Aorta (tissue), 5 donors: ENCODE measurements at regions not wholly inside any gene's neighbourhood (a gene's known extent, or its start where the extent isn't known, plus 50 kb on each side); places are given as distances from the start of the nearest gene placed in this dataset.

Source experiments
- ATAC-seq: fragments of 200-7000 bp; cut with Tn5 transposase; one replicate; pipeline ENCODE4 v1.9.1; 2022; ENCODE audit warnings: moderate library complexity; ENCODE audit not compliant: low FRiP score
- DNase-seq, 2 donors: peaks; one replicate each; pipeline ENCODE4 v3.0.0-alpha.2; 2020
- H3K27ac ChIP-seq, 2 donors: one replicate each; pipeline ENCODE4 v1.5.1; 2013; ENCODE audit warnings: low read length in 2 of 2, mild to moderate bottlenecking in 2 of 2, moderate library complexity in 2 of 2, control low read depth in 1 of 2, inconsistent platforms in 1 of 2, low read depth in 1 of 2
- H3K27me3 ChIP-seq, 2 donors: one replicate each; pipeline ENCODE4 v1.6.1; 2013; ENCODE audit warnings: control low read depth in 1 of 2, low read length in 1 of 2, mild to moderate bottlenecking in 1 of 2, moderate library complexity in 1 of 2; ENCODE audit not compliant: insufficient read depth in 2 of 2, control insufficient read depth in 1 of 2
- H3K36me3 ChIP-seq, 2 donors: one replicate each; pipeline ENCODE4 v1.6.1; 2013; ENCODE audit warnings: control low read depth in 1 of 2, low read length in 1 of 2, mild to moderate bottlenecking in 1 of 2; ENCODE audit not compliant: insufficient read depth in 2 of 2, control insufficient read depth in 1 of 2
- H3K4me1 ChIP-seq, 2 donors: one replicate each; pipeline ENCODE4 v1.6.1; 2013; ENCODE audit warnings: low read length in 2 of 2, control low read depth in 1 of 2, mild to moderate bottlenecking in 1 of 2, moderate library complexity in 1 of 2; ENCODE audit not compliant: insufficient read depth in 2 of 2, control insufficient read depth in 1 of 2
- H3K4me3 ChIP-seq, 2 donors: one replicate each; pipeline ENCODE4 v1.5.1; 2013; ENCODE audit warnings: low read length in 2 of 2, control low read depth in 1 of 2, mild to moderate bottlenecking in 1 of 2
- H3K9me3 ChIP-seq: one replicate; pipeline ENCODE4 v1.6.1; 2013; ENCODE audit warnings: mild to moderate bottlenecking, low read length; ENCODE audit not compliant: control insufficient read depth
- WGBS, 2 donors: extraction: QIAGEN DNeasy Blood & Tissue Kit; methylation state at CpG; one replicate each; pipeline ENCODE4 v1.1.7; 2013; 5-methylcytosine and 5-hydroxymethylcytosine counted together
- intact Hi-C, 2 donors: fragments of 100-400 bp; cut with DNase I; formaldehyde crosslinking; loops; one replicate each; pipeline versions ENCODE4 v1.14.2 to v1.15.0; 2022
- donor health status: healthy with polysubstance abuse.
- donor health status: Bipolar disorder and iron deficiency.
- donor health status: DM: no; HTN: no; CAD: no.
- donor health status: DM: no; HTN: no; CAD: no.
- donor health status: DM: yes; HTN: yes; CAD: no.

DNA sequence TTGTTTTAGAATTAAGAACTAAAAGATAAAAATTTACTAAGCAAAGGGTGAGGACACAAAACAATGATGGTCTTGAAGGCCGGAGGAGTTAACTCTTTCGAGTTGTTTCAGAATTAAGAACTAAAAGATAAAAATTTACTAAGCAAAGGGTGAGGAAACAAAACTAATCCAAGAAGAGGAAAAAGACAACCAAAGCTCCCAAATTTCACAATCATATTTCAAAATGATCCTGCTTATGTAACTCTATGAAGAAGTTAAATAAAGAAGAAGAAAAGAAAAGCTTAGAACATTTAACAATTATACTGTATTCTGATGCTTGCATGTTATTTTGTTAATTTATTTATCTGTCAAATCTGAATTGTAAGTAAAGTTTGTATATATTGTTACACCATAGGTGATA lies 154.8 kb upstream of the SLIT2 start:
- Histone ChIP-seq H3K9me3 (no peaks in the 10 kb centered on the region), H3K27ac (no peak overlapping the region), H3K36me3 (no peaks in the 10 kb centered on the region), H3K4me1 (no peaks in the 10 kb centered on the region), H3K4me3 (no peak overlapping the region), H3K27me3 (no peaks in the 10 kb centered on the region)
- intact Hi-C loops, result no loop called here
- WGBS, 2 donors, result 81 to 91% methylated on average over 2 of the region's 2 CpGs
- ATAC-seq (no peak), DNase-seq (no peak)

DNA sequence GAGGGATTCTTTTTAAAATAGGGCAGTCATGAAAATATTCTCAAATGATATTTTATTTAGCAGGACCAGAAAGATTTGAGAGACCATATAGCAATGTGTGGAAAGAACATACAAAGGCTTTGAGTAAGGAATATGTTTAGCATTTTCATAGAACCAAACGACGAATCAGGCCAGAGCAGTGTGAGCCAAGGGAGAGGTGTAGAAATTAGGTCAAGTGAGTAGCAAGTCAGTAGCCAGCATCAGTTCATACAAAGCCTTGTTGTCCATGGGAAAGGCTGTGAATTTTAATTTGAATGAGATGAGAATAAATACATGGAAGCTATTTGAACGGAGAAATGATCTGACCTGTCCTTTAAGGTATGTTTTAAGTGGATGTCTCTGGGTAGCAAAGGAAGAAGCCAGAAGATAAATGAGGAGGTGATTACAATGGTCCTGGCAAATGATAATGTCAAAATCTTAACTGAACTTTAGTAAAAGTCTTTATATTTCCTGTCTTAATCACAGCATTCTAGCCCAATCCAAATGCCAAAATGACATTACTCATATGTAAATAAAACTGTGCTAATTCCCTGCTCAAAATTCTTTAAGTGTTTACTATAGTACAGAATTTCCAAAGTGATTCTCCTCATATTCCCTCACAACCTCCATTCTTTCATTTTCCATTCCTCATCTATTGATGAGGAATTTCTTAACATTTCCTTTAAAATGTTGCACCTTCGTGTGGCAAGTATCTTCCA lies 155.7 kb upstream of the SLIT2 start:
- no peak for ATAC-seq

DNA sequence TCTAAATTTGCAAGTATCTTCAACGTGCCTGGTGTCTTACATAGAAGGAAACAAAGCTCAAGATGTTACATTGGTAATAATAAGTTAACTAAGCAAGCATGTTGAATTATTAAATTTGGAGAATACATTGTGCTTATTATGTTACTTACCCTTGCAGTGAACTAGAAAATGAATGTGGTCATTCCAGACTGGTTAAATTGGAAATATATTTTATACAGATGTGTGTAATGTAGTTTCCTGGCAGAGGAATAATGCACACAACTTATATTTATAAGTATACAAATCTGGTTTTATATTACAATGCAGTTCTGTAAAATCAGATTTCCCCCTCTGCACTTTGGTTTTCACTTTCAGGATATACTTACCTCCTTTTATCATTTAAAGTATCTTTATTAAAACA lies 159.9 kb upstream of the SLIT2 start:
- Histone ChIP-seq H3K4me3 (no peak overlapping the region), H3K27ac (no peak overlapping the region), H3K36me3 (no peaks in the 10 kb centered on the region), H3K27me3 (no peaks in the 10 kb centered on the region), H3K4me1 (no peaks in the 10 kb centered on the region), H3K9me3 (no peaks in the 10 kb centered on the region)
- intact Hi-C loops, result no loop called here
- DNase-seq, result no peak
- no peak for ATAC-seq
- 46 to 65% methylated on average over 1 of the region's 1 CpG for WGBS, 2 donors

More for the DNA sequence above, 155.7 kb upstream of the SLIT2 start:
- H3K27ac ChIP-seq, result no peak overlapping the region
- WGBS, 2 donors, result 85 to 88% methylated on average over 4 of the region's 4 CpGs
- no peaks in the 10 kb centered on the region for H3K36me3 ChIP-seq
- H3K27me3 ChIP-seq, result no peaks in the 10 kb centered on the region
- H3K9me3 ChIP-seq, result no peaks in the 10 kb centered on the region
- intact Hi-C loops, result no loop called here
- H3K4me1 ChIP-seq, result no peaks in the 10 kb centered on the region
- no peak for DNase-seq
- no peak overlapping the region for H3K4me3 ChIP-seq

DNA sequence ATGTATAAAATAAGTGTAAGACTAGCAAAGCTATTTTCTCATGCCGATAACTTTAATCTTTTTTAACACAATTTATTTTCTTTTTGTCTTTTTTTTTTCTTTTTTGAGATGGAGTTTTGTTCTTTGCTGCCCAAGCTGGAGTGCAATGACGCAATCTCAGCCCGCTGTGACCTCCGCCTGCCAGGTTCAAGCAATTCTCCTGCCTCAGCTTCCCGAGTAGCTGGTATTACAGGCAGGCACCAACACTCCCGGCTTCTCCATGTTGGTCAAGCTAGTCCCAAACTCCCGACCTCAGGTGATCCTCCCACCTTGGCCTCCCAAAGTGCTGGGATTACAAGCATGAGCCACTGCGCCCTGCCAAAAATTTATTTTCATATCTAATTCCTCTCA lies 164.2 kb upstream of the SLIT2 start:
- Histone ChIP-seq H3K36me3 (no peaks in the 10 kb centered on the region), H3K4me3 (no peak overlapping the region), H3K4me1 (no peaks in the 10 kb centered on the region), H3K27ac (no peak overlapping the region), H3K9me3 (no peaks in the 10 kb centered on the region), H3K27me3 (no peaks in the 10 kb centered on the region)
- no peak for DNase-seq
- no peak for ATAC-seq
- intact Hi-C loops, result no loop called here
- 88 to 93% methylated on average over 8 of the region's 8 CpGs for WGBS, 2 donors

DNA sequence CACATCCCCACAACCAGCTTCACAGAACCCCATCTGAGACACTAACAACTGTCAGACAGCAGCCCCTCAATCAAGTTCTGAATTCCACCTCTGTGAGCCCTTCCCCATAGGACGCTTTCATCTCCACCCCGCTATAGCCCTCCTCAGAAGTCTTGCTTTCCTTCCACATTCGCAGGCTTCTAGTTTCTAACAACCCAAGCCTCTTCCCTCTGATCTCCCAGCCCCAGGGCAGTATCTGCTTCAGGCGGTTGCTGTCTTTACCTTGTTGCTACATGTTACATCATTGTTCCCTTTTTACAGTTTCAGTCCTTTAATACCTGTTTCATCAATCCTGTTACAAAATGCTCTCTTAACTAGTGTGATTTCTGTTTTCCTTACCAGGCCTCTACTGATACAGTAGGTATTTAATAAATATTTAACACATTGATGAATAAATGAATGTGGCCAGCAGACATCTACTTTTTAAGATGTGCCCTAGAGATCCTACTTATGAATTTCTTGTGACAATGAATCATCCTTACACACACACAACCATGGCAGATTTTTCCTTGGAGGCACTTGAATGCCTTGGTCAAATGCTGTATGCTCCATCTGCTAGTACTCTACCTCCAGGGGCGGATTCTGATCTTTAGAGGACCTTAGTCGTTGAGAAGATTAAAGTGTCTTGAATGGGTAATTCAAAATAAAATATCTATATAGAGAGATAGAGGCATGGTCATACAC lies 164.7 kb upstream of the SLIT2 start:
- no peak for ATAC-seq
- intact Hi-C loops, result no loop called here
- DNase-seq, result no peak
- no peaks in the 10 kb centered on the region for H3K36me3 ChIP-seq
- 90% methylated on average over 6 of the region's 6 CpGs for WGBS, 2 donors
- H3K4me1 ChIP-seq, result no peaks in the 10 kb centered on the region
- H3K27ac ChIP-seq, result no peak overlapping the region
- no peak overlapping the region for H3K4me3 ChIP-seq
- no peaks in the 10 kb centered on the region for H3K9me3 ChIP-seq
- no peaks in the 10 kb centered on the region for H3K27me3 ChIP-seq

DNA sequence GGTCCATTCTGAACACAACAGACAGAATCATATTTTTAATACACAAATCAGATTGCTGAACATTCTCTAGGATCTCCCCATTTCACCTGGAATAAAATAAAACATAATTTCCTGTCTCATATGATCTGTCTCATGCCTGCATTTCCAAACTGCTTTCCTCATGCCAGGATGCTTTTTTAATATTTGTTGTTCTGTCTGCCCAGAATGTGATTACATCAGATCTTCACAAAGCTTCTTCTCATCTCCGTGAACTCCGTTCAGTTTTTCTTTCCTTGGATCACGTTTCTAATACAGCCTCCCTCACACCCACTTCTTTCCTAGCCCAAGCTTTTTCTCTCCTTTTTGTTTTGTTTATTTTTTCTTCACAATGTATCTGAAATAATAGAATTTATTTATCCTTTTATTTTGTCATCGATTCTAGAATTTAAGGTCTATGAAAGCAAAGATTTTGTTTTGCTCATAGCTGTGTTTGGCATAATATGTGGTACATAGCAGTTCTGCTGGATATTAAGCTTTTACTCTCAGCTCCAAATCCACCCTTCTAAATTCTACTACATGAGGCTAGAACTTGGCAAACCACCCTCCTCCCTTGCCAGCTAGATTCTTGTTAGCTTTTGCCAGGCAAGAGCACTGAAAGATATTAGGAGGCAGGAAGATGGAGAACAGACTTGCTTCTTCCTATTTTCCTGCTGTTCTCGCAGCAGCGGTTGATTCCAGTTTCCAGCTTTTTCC lies 165.5 kb upstream of the SLIT2 start:
- Histone ChIP-seq H3K9me3 (no peaks in the 10 kb centered on the region), H3K4me1 (no peaks in the 10 kb centered on the region), H3K27me3 (no peaks in the 10 kb centered on the region), H3K4me3 (no peak overlapping the region), H3K27ac (no peak overlapping the region), H3K36me3 (no peaks in the 10 kb centered on the region)
- 5 to 8% methylated on average over 6 of the region's 6 CpGs for WGBS, 2 donors
- no peak for DNase-seq
- intact Hi-C loops, result no loop called here
- no peak for ATAC-seq

DNA sequence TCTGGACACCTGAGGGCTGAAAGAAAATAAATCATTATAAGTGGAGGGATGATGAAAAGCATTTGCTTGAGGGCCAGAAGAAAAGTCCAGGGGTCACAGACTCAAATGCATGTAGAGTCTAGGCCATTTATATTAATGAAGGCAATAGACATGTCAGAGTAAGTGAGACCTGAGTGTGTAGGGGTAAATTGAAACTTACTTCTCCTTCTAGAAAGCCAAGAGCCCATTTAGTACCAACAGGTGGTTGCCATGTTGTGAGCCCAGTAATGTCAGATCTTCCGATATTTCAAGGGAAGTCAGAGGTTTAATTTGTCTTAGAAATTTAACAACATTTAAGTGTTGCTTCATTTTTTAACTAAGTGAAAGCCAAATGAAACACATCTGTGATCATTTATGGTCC lies 166.1 kb upstream of the SLIT2 start:
- Histone ChIP-seq H3K27ac (no peak overlapping the region), H3K27me3 (no peaks in the 10 kb centered on the region), H3K36me3 (no peaks in the 10 kb centered on the region), H3K4me1 (no peaks in the 10 kb centered on the region), H3K4me3 (no peak overlapping the region), H3K9me3 (no peaks in the 10 kb centered on the region)
- ATAC-seq, result no peak
- WGBS, 2 donors, result 85 to 87% methylated on average over 1 of the region's 1 CpG
- no peak for DNase-seq
- intact Hi-C loops, result no loop called here

DNA sequence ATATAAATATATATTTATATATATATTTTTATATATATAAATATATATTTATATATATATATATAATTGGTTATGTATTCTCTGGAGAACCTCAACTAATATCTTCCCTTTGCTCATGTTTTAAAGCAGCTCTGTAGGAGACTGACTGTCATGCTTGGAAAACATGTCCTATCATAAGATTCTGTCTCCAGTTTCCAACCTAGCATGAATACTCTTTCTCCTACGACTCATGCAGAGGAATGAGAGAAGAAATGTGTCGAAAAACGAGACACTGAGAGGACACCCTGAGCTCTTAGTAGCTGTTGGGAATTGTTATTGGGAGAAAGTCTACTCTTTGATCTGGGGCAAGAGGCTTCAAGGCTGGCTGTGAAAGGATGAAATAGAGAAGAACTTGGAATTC lies 166.5 kb upstream of the SLIT2 start:
- WGBS, 2 donors, result 94 to 96% methylated on average over 3 of the region's 3 CpGs
- ATAC-seq, result no peak
- no peaks in the 10 kb centered on the region for H3K36me3 ChIP-seq
- H3K4me3 ChIP-seq, result no peak overlapping the region
- intact Hi-C loops, result no loop called here
- no peaks in the 10 kb centered on the region for H3K9me3 ChIP-seq
- DNase-seq, result no peak
- no peaks in the 10 kb centered on the region for H3K4me1 ChIP-seq
- H3K27ac ChIP-seq, result no peak overlapping the region
- no peaks in the 10 kb centered on the region for H3K27me3 ChIP-seq

DNA sequence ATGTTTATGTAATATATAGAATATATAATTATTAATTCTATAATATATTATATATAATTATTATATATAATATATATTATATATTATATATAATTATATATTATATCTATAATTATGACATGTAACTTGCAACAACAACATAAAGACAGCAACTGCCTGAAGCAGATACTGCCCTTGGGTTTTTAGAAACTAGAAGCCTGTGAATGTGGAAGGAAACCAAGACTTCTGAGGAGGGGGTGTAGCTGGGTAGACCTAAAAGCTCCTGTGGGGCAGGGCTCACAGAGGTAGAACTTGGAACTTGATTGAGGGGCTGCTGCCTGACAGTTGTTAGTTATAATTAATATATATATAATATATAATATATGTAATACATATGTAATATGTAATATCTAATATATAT lies 167.2 kb upstream of the SLIT2 start:
- H3K27me3 ChIP-seq, result no peaks in the 10 kb centered on the region
- H3K4me1 ChIP-seq, result no peaks in the 10 kb centered on the region
- DNase-seq (no peak), ATAC-seq (no peak)
- intact Hi-C loops, result no loop called here
- no peak overlapping the region for H3K4me3 ChIP-seq
- no peaks in the 10 kb centered on the region for H3K9me3 ChIP-seq
- H3K27ac ChIP-seq, result no peak overlapping the region
- H3K36me3 ChIP-seq, result no peaks in the 10 kb centered on the region
